ENCODE measurements at regions not wholly inside any gene's neighbourhood (a gene's known extent, or its start where the extent isn't known, plus 50 kb on each side); places are given as distances from the start of the nearest gene placed in this dataset.

- no peak for DNase-seq (ENCODE audit: low spot score)
- H3K27ac ChIP-seq: peak overlapping the region in 1 of 2 donors; percentile 54
- no peak overlapping the region for H3K4me3 ChIP-seq
- TF ChIP-seq, protein P1, sequence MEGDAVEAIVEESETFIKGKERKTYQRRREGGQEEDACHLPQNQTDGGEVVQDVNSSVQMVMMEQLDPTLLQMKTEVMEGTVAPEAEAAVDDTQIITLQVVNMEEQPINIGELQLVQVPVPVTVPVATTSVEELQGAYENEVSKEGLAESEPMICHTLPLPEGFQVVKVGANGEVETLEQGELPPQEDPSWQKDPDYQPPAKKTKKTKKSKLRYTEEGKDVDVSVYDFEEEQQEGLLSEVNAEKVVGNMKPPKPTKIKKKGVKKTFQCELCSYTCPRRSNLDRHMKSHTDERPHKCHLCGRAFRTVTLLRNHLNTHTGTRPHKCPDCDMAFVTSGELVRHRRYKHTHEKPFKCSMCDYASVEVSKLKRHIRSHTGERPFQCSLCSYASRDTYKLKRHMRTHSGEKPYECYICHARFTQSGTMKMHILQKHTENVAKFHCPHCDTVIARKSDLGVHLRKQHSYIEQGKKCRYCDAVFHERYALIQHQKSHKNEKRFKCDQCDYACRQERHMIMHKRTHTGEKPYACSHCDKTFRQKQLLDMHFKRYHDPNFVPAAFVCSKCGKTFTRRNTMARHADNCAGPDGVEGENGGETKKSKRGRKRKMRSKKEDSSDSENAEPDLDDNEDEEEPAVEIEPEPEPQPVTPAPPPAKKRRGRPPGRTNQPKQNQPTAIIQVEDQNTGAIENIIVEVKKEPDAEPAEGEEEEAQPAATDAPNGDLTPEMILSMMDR (IDR thresholded peaks at IDR 0.05): no peak
Observed at GRCh38 chr2:43097644-43098408, 128.6 kb downstream of the ZFP36L2 start.

DNA sequence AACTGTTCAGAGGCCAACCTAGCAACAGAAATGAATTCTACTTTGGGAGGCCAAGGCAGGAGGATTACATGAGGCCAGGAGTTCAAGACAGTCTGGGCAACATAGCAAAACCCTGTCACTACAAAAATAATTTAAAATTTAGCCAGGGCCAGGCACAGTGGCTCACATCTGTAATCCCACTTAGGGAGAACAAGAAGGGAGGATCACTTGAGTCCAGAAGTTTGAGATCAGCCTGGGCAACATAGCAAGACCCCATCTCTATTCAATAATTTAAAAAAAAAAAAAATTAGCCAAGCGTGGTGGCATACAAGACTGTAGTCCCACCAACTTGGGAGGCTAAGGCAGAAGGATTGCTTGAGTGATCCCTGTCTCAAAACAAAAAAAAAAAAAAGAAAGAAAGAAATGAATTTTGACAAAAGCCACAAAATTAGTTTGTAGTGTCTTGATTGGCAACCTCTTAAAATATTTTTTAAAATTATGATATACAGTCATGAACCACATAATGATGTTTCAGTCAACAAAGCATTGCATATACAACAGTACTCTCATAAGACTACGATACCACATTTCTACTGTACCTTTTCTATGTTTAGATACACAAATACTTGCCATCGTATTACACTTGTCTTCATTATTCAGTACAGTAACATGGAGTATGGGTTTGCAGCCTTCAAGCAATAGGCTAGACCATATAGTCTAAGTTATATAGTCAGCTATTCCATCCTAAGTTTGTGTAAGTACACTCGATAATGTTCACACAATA lies 130.7 kb downstream of the ZFP36L2 start:
- no peak for DNase-seq (ENCODE audit: low spot score)
- Histone ChIP-seq H3K4me3 (no peak overlapping the region), H3K27ac (no peak overlapping the region)
- TF ChIP-seq, protein P1 (IDR thresholded peaks at IDR 0.05): no peak

GRCh38 chr2:43092520-43093179 lies 133.8 kb downstream of the ZFP36L2 start:
- Histone ChIP-seq H3K4me3 (no peak overlapping the region), H3K27ac (no peak overlapping the region)
- DNase-seq (ENCODE audit: low spot score): no peak
- TF ChIP-seq, protein P1 (IDR thresholded peaks at IDR 0.05): no peak

- Histone ChIP-seq H3K4me3 (no peak overlapping the region), H3K27ac (no peak overlapping the region)
- no peak for DNase-seq (ENCODE audit: low spot score)
- TF ChIP-seq, protein P1 (IDR thresholded peaks at IDR 0.05): no peak
Observed at GRCh38 chr2:43090317-43090716, 136.1 kb downstream of the ZFP36L2 start.

DNA sequence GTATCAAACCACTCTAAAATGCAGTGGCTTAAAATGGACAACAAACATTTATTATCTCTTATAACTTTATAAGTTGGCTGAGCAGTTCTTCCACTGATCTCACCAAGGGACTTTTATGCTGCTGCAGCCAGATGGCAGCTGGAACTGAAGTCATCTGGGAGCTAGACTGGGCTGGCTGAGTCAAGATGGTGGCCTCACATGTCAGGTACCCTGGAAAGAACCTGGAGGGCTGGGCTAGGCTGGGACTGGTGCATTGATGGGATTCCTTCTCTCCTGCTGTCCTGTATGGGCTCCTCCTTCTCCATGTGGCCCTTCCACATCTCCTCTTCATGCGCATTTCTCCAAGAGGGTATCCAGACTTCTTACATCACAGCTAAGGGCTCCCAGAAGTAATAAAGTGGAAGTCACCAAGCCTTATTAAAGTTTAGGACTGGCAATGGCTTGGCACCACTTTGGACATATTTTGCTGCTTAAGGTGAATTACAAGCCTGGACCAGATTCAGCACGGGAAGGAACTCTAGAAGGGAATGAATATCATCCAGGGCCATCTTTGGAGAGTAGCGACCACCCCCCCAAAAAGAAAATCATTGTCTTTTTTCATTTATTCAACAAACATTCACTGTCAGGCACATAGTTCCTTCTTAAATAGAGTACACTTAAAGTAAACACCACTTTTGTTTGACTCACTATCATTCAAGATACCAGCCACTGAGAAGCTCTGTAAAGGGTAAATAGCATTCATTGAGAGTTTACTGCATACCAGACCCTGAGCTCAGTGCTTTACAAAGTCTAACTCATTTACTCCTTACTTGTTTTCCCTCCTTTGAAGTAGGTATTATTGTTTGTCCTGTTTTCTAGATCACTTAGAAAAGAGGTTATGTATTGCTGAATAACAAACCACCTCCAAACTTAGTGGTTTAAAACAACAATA lies 138.0 kb downstream of the ZFP36L2 start:
- Histone ChIP-seq H3K4me3 (no peak overlapping the region), H3K27ac (peak overlapping the region; percentile 94 to 99)
- TF ChIP-seq, protein P1 (IDR thresholded peaks at IDR 0.05): no peak
- DNase-seq (ENCODE audit: low spot score): no peak

DNA sequence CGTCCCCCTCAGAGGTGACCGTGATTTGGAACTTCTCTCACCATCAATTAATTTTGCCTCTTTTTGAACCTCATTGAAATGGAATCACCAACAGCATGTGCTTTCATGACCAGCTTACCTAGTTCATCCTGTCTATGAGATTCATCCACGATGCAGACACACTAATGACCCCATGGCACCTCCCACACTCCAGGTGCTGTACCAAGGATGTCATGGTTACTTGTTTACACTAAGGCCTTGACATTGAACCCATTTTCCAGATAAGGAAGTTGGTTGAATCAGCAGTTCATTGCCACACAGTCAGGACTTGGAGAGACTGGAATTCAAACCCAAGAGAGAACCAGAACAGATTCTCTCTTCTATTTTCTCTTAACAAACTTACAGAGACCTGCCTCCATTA lies 139.0 kb downstream of the ZFP36L2 start:
- Histone ChIP-seq H3K4me3 (no peak overlapping the region), H3K27ac (peak overlapping the region; percentile 94 to 99)
- TF ChIP-seq, protein P1 (IDR thresholded peaks at IDR 0.05): no peak
- DNase-seq (ENCODE audit: low spot score): no peak

All from coronary artery (tissue), 2 donors.